Fibroblast of the aortic adventitia (primary cell): ENCODE measurements at regions not wholly inside any gene's neighbourhood (a gene's known extent, or its start where the extent isn't known, plus 50 kb on each side); places are given as distances from the start of the nearest gene placed in this dataset.

Source experiments
- DNase-seq: peaks from one replicate; pipeline ENCODE4 v3.0.0-alpha.2; 2010; ENCODE audit warnings: low read depth
- H3K4me3 ChIP-seq: 2 replicates; pipeline ENCODE4 v1.5.1; 2011; ENCODE audit warnings: low read depth, mild to moderate bottlenecking, control low read depth, low read length, moderate library complexity
- TF ChIP-seq, protein P1 (sequence below): IDR thresholded peaks from 2 replicates; pipeline ENCODE4 v1.5.1; 2011; ENCODE audit warnings: mild to moderate bottlenecking, low read length, control low read depth, inconsistent platforms; ENCODE audit not compliant: insufficient read depth

DNA sequence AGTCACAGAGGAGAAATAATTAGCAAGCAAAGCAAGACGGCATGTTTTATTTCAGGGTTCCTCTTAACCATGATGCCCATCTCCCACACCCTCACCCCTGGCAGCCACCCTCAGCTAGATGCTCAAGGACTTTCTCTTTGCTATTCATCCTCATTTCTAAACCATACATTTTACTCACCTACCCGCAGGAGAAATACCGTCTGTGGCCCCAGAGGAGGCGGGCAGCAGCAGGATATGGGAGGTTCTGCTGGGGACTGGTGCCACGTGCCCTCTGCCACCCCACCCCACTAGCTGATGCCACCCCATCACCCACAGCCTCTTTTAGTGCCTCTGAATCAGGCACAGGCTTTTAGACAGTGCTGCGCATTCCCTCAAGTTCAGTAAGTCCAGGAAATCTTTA, 168.7 kb upstream of the ITGB1 start:
- DNase-seq = no peak
- H3K4me3 ChIP-seq = no peak overlapping the region
- TF ChIP-seq, protein P1, sequence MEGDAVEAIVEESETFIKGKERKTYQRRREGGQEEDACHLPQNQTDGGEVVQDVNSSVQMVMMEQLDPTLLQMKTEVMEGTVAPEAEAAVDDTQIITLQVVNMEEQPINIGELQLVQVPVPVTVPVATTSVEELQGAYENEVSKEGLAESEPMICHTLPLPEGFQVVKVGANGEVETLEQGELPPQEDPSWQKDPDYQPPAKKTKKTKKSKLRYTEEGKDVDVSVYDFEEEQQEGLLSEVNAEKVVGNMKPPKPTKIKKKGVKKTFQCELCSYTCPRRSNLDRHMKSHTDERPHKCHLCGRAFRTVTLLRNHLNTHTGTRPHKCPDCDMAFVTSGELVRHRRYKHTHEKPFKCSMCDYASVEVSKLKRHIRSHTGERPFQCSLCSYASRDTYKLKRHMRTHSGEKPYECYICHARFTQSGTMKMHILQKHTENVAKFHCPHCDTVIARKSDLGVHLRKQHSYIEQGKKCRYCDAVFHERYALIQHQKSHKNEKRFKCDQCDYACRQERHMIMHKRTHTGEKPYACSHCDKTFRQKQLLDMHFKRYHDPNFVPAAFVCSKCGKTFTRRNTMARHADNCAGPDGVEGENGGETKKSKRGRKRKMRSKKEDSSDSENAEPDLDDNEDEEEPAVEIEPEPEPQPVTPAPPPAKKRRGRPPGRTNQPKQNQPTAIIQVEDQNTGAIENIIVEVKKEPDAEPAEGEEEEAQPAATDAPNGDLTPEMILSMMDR = no peak

DNA sequence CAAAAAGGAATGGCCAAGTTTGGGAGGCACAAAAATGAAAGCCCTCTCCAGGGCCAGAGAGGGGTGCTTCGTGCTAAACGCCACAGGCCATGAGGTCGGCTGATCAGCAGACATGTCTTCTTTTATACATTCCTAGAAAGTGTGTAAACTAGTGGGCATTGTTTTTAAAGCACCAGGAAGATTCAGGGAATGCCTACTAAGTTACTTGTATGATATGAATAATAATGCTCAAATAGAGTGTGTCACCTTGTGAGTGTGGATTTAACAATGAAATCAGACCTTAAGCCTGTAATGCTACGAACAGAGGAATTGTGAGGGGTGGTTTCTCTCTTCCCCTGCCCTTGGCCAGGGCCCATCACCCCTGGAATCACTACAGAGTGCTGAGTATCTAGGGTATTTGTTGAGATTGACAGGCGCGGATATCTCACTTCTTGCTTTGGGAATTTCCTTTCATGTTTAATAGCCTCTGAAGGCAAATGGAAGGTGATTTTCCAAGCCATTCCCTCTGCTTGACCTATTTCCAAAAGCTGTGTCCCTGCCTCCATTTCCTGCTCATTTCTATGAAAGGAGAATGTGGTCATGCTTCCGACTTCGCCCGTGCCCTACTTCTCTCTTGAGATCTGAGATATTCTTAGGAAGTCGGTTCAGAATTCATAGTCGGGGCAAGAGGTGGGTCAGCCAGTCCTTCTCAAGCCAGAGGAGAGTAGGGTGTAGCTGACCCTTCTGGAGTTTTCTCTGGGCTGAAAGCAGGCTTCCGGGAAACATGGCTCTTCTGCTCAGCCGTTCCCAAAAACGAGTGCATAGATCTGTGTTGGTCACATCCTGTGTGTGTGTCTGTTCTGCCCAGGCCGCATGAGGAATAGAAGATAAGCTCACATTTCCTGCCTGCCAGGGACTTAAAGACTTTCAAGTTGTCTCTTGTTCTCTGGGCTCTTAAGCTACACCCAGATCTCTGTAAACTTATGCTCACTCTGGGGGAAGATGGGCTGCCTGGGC, 167.8 kb upstream of the ITGB1 start:
- no peak overlapping the region for H3K4me3 ChIP-seq
- peak; percentile 48 for DNase-seq
- TF ChIP-seq, protein P1 = no peak

DNA sequence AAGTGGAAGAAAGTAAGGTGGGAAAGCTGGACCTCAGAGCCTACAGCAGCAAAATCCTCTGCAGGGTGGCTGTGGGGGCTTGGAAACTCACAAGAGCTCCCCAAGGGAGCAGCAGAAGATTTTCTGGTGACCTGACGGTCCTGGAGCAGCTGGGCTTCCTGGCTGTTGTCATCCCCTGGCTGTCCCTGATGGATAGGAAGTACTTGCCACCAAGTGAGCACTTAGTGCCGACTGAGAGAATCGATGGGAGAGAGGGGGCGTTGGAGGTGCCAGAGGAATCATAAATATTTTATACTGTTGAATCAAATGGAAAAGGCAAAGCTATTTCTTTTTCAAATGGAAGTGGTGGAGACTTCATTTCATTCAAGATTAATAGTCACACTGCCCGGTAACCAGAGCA, 167.1 kb upstream of the ITGB1 start:
- no peak for DNase-seq
- H3K4me3 ChIP-seq = no peak overlapping the region
- TF ChIP-seq, protein P1 = no peak

DNA sequence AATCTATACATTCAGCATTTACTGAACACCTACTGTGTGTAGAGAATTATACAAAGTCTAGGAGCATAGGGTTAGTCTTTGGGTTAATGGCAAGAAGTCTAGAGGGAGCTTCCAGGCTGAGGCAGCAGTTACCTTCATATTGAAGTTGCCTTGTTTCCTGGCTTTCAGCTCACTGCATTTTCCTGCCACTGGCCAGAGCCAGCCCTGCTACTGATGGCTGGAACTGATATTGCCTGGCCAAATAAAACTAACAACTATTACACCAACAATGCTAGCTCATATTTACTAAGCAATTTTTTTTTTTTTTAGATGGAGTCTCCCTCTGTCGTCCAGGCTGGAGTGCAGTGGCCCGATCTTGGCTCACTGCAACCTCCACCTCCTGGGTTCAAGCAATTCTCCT, 165.7 kb upstream of the ITGB1 start:
- peak; percentile 51 for DNase-seq
- H3K4me3 ChIP-seq = no peak overlapping the region
- TF ChIP-seq, protein P1 = no peak

DNA sequence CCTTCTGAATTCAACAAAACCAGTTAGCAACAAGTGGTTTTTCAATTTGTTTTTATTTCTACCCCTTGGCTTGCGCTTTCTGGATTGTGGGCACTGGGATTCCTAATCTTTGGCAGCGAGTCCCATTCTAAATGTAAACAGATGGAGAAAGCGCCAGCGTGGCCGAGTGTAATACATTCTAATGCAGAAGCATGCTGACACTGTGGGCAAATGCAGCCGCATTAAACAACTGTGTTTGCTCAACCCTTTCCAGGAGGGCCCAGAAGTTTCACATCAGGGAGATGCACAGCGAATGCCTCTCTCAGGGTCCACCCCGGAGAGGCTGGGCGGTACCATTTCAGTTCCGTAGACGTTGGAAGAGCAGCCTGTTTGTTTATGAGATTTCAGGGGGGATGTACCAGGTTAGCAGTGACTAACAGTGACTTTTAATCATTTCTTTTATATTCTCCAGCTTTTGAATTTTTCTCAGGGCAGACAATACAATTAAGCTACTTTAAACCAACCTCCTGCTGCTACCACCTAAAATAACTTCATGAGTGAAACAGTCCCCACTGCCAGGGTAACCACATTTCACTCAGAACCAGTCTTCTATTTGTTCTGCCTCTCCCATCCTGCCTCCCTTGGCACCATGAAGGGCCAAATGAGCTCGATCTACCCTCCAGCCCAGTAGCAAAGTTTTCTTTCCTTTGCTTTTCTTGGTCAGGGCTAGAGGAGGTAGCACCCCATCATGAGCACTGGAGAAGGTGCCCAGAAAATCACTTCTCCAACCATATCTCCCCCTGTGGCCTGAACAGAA, 164.2 kb upstream of the ITGB1 start:
- peak; percentile 88 for DNase-seq
- H3K4me3 ChIP-seq = no peak overlapping the region
- TF ChIP-seq, protein P1 = no peak

DNA sequence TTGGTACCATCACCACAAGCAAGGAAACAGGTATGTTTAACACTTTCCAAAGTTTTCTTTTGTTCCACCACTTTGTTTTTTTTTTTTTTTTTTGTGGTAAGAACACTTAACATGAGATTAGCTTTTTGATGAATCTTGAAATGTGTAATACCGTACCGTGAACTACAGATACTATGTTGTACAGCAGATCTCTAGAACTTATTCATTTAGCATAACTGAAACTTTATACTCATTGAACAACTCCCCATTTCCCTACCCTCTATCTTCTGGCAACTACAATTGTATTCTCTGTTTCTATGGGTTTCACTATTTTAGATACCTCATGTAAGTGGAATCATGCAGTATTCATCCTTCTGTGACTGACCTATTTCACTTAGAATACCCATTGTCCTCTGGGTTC, 162.7 kb upstream of the ITGB1 start:
- no peak overlapping the region for H3K4me3 ChIP-seq
- TF ChIP-seq, protein P1 = no peak
- no peak for DNase-seq
